C4-2B (cell line): ENCODE measurements at regions not wholly inside any gene's neighbourhood (a gene's known extent, or its start where the extent isn't known, plus 50 kb on each side); places are given as distances from the start of the nearest gene placed in this dataset.

Experiments used
- H3K27ac ChIP-seq: fragments of 450-650 bp; 2 replicates; pipeline ENCODE4 v1.5.1; 2017
- CTCF ChIP-seq: fragments of 450-650 bp; conservative IDR thresholded peaks from 2 replicates; pipeline ENCODE4 v1.5.1; 2017; ENCODE audit warnings: mild to moderate bottlenecking
- ZFX ChIP-seq: fragments of 450-650 bp; IDR thresholded peaks from 2 replicates; pipeline ENCODE4 v1.6.1; 2017

DNA sequence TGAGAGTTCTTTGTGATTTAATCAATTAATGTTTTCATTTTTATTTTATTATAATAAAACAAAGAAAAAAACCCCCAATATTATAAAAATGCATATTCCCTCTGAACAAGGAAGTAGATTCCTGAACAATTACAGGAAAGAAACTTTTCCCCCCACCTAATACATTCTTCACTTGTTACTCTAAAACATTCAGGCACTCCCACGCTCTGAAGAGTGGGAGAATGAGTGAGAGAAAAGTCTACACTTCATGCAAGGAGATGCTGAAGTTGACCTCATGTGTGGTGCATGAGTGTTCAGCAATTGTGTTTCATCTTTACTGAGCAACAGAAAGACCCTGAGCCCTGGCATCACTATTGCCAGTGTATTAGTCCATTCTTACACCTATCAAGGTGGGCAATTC is 244.2 kb upstream of the IGFBP3 start:
- TF ChIP-seq CTCF: no peak
- no peak for TF ChIP-seq ZFX
- no peak overlapping the region for H3K27ac ChIP-seq

GRCh38 chr7:46164629-46165028 is 243.6 kb upstream of the IGFBP3 start:
- H3K27ac ChIP-seq: no peak overlapping the region
- TF ChIP-seq ZFX (no peak), CTCF (no peak)

- H3K27ac ChIP-seq: no peak overlapping the region
- TF ChIP-seq ZFX (no peak), CTCF (no peak)
Observed at GRCh38 chr7:46163246-46163645, 242.2 kb upstream of the IGFBP3 start.

DNA sequence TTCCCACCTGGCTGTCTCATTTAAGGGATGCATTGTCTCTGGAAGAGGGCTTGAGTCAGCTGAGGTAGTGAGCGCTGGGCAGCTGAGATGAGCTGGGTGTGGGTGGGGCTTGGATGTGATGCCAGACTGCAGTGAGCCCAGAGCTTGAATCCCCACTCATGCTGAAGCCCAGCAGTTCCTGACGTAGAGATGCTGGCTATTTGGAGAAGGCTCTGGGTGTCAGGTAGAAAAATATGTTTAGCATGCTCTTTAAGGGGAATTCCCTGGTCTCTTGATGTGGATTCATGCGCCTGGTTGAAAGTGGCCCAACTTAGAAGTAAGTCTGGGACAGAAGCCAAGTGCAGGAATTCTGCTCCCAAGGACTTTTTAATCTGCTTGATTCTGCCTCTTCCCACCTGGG is 241.5 kb upstream of the IGFBP3 start:
- H3K27ac ChIP-seq: no peak overlapping the region
- TF ChIP-seq ZFX: no peak
- no peak for TF ChIP-seq CTCF

DNA sequence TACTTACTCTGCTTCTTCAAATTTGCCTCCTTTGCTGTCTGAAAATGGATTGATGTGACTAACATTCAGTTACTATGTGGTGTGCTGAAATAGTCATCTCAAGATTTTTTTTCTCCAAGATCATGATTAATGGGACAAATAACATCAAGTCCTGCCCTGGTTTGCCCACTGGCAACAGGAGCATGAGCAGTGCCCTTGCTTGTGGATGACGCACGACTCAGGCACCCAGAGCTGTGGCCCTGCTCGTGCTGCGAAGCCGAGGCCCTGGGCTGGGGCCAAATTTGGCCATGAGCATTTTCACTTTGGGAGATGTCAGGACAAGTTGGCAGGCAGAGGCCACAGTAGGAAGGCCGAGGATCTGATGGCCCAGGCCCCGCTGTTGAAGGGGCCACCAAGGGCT is 239.8 kb upstream of the IGFBP3 start:
- TF ChIP-seq CTCF: no peak
- TF ChIP-seq ZFX: no peak
- no peak overlapping the region for H3K27ac ChIP-seq

DNA sequence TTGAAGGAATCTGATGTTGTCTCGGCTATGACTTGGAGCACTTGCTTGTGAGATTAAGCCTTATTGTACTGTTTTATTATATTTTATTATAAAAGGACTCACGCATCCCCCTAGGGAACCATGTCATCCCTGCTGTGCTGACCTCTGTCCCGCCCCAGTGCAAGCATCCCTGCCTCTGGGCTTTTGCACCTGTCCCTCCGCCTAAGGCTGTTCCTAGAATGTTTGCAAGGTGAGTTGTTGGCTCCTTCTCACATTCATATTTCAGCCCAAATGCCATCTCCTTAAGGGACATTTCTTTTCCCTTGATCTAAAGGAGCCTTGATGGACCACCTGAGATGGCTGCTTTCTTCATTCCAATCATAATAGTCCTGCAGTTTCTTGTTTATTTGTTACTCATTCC is 236.9 kb upstream of the IGFBP3 start:
- H3K27ac ChIP-seq: no peak overlapping the region
- TF ChIP-seq CTCF: no peak
- TF ChIP-seq ZFX: no peak

DNA sequence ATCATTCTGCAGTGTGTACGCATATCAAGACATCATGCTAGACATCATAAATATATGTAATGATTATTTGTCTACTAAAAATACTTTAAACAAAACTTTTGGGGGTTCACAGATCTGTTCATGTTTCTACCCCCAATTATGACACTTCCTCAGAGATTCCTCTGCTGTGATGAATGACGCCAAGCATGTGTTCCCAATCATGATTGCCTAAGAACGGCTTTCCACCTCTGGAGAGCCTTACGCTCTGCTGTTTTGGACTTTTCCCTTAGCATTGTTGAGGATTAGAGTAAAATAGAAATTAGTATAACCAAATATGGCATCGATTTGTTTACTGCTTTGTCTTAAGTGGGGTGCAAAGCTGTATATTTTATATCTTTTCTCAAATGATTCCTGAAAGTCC is 236.3 kb upstream of the IGFBP3 start:
- H3K27ac ChIP-seq: no peak overlapping the region
- TF ChIP-seq CTCF: no peak
